Prostate gland (tissue), 2 donors: ENCODE measurements at regions not wholly inside any gene's neighbourhood (a gene's known extent, or its start where the extent isn't known, plus 50 kb on each side); places are given as distances from the start of the nearest gene placed in this dataset.

Source experiments
- POLR2A ChIP-seq: fragments of 450-650 bp; IDR thresholded peaks from one replicate; pipeline ENCODE4 v1.6.1; 2016; ENCODE audit warnings: antibody characterized with exemption, mild to moderate bottlenecking
- POLR2AphosphoS5 ChIP-seq: sonication (generic); formaldehyde crosslinking; IDR thresholded peaks from one replicate; pipeline ENCODE4 v1.6.1; 2017; ENCODE audit warnings: antibody characterized with exemption
- TF ChIP-seq, protein P1 (sequence below), 4 experiments: fragments of 200-600 bp in 2 of 4; fragments of 450-650 bp in 2 of 4; sonication (generic) in 2 of 4; IDR thresholded peaks; 1 replicate in 3 of 4; 2 replicates in 1 of 4; pipeline ENCODE4 v1.5.1; 2016 to 2019; ENCODE audit warnings: antibody characterized with exemption in 4 of 4, mild to moderate bottlenecking in 2 of 4, moderate library complexity in 2 of 4

DNA sequence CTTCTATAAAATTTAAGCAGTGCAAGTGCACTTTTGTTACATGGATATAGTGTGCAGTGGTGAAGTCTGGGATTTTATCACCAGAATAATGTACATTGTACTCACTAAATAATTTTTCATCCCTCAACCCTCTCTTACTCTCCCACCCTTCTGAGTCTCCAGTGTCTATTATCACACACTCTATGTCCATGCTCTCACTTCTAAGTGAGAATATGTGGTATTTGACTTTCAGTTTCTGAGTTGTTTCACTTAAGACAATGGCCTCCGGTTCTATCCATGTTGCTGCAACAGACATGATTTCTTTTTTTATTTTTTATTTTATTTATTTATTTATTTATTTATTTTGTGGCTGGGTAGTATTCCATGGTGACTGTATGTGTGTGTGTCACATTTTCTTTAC lies 855.9 kb upstream of the PHF14 start:
- TF ChIP-seq, protein P1, sequence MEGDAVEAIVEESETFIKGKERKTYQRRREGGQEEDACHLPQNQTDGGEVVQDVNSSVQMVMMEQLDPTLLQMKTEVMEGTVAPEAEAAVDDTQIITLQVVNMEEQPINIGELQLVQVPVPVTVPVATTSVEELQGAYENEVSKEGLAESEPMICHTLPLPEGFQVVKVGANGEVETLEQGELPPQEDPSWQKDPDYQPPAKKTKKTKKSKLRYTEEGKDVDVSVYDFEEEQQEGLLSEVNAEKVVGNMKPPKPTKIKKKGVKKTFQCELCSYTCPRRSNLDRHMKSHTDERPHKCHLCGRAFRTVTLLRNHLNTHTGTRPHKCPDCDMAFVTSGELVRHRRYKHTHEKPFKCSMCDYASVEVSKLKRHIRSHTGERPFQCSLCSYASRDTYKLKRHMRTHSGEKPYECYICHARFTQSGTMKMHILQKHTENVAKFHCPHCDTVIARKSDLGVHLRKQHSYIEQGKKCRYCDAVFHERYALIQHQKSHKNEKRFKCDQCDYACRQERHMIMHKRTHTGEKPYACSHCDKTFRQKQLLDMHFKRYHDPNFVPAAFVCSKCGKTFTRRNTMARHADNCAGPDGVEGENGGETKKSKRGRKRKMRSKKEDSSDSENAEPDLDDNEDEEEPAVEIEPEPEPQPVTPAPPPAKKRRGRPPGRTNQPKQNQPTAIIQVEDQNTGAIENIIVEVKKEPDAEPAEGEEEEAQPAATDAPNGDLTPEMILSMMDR (IDR thresholded peaks at IDR 0.05), result no peak
- TF ChIP-seq POLR2AphosphoS5 (no peak), POLR2A (no peak)
